ES-I3 (cell line): ENCODE measurements at regions not wholly inside any gene's neighbourhood (a gene's known extent, or its start where the extent isn't known, plus 50 kb on each side); places are given as distances from the start of the nearest gene placed in this dataset.
A peak's percentile ranks its signal among the peaks of the same experiment; 100 is the strongest.

Experiments
- H3K36me3 ChIP-seq: 2 replicates; pipeline ENCODE4 v1.6.1; 2013; ENCODE audit warnings: mild to moderate bottlenecking, low read length, control low read depth, moderate library complexity; ENCODE audit not compliant: insufficient read depth
- H3K4me1 ChIP-seq: 2 replicates; pipeline ENCODE4 v1.6.1; 2013; ENCODE audit warnings: mild to moderate bottlenecking, control low read depth, low read length; ENCODE audit not compliant: insufficient read depth
- H3K9ac ChIP-seq: 2 replicates; pipeline ENCODE4 v1.6.1; 2013; ENCODE audit warnings: low read depth, mild to moderate bottlenecking, low read length, moderate library complexity
- H3K9me3 ChIP-seq: 2 replicates; pipeline ENCODE4 v1.6.1; 2013; ENCODE audit warnings: mild to moderate bottlenecking, low read length, moderate library complexity; ENCODE audit not compliant: control insufficient read depth, insufficient read depth

- Histone ChIP-seq H3K4me1 (peaks cover 6% of the 10 kb centered on the region; the same call in 1 of the 2 replicates), H3K36me3 (no peaks in the 10 kb centered on the region), H3K9me3 (no peaks in the 10 kb centered on the region), H3K9ac (peak overlapping the region; percentile 61; the same call in 1 of the 2 replicates)
Observed at GRCh38 chr5:2038321-2039179, 155.8 kb upstream of the IRX4 start.

- peaks cover 6% of the 10 kb centered on the region; the same call in 1 of the 2 replicates for H3K4me1 ChIP-seq
- H3K9me3 ChIP-seq, result no peaks in the 10 kb centered on the region
- H3K36me3 ChIP-seq, result no peaks in the 10 kb centered on the region
- H3K9ac ChIP-seq, result no peak overlapping the region
Observed at GRCh38 chr5:2036885-2037284, 154.2 kb upstream of the IRX4 start.

DNA sequence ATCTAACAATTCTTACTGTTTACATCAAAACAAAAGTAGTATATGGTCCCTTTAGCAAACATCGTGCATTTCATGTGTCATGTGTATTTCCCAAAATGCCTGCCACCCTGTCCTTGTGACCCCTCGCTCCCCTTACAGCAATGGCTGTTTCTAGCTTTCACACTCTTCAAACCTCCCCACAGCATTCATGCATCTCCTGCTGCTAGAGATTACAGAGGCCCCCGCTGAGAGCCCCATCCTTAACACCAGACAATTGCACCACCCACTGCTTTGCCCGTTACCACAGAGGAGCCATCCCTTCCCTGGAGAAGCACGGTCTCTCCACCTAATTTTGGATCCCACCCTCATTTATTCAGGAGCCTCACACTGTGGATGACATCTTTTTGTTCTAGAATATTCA is 149.7 kb upstream of the IRX4 start:
- no peaks in the 10 kb centered on the region for H3K36me3 ChIP-seq
- no peaks in the 10 kb centered on the region for H3K9me3 ChIP-seq
- H3K9ac ChIP-seq, result no peak overlapping the region
- no peaks in the 10 kb centered on the region for H3K4me1 ChIP-seq

- Histone ChIP-seq H3K9ac (no peak overlapping the region), H3K4me1 (no peaks in the 10 kb centered on the region), H3K36me3 (no peaks in the 10 kb centered on the region), H3K9me3 (no peaks in the 10 kb centered on the region)
Observed at GRCh38 chr5:2031581-2031980, 148.9 kb upstream of the IRX4 start.

GRCh38 chr5:2030131-2030530 is 147.4 kb upstream of the IRX4 start:
- Histone ChIP-seq H3K36me3 (no peaks in the 10 kb centered on the region), H3K4me1 (no peaks in the 10 kb centered on the region), H3K9me3 (no peaks in the 10 kb centered on the region), H3K9ac (no peak overlapping the region)

GRCh38 chr5:2029206-2029605 is 146.5 kb upstream of the IRX4 start:
- Histone ChIP-seq H3K36me3 (no peaks in the 10 kb centered on the region), H3K9ac (no peak overlapping the region), H3K4me1 (no peaks in the 10 kb centered on the region), H3K9me3 (no peaks in the 10 kb centered on the region)

DNA sequence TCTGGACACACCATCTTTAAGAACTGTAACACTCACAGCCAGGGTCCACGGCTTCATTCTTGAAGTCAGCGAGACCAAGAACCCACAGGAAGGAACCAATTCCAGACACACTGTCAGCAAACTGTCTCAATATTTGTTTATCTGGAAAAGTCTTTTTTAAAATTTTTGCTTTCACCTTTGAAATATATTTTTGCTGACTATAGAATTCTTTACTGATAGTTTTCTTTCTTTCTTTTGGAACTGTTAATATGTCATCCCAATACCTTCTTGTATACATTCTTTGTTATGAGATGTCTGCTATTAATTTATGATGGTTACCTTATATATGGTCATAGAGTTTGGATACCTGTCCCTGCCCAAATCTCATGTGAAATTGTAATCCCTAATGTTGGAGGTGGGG is 145.1 kb upstream of the IRX4 start:
- H3K36me3 ChIP-seq, result no peaks in the 10 kb centered on the region
- no peaks in the 10 kb centered on the region for H3K4me1 ChIP-seq

GRCh38 chr5:2024986-2025721 is 142.4 kb upstream of the IRX4 start:
- Histone ChIP-seq H3K9ac (no peak overlapping the region), H3K4me1 (no peaks in the 10 kb centered on the region), H3K36me3 (no peaks in the 10 kb centered on the region), H3K9me3 (no peaks in the 10 kb centered on the region)

More for the DNA sequence above, 145.1 kb upstream of the IRX4 start:
- H3K9ac ChIP-seq, result no peak overlapping the region
- H3K9me3 ChIP-seq, result no peaks in the 10 kb centered on the region

DNA sequence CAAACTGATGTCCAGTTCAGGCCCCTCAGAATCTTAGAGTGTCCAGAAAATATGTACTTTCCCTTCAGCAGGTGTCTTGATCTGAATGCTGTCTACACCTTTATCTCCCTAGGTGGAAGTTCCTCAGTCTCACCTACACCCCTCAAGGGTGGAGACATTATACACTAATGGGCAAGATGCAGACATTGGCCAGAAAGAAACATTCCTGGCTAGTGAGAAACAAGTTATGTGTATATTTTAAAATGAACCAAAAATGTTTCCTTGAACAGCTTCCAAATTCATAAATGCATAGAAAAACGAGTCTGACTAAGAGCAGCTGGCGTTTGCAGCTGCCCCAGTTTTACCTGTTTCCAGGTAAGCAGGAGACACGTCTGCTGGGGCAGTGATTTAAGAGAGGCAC is 140.5 kb upstream of the IRX4 start:
- Histone ChIP-seq H3K36me3 (no peaks in the 10 kb centered on the region), H3K4me1 (no peaks in the 10 kb centered on the region), H3K9ac (no peak overlapping the region), H3K9me3 (no peaks in the 10 kb centered on the region)

DNA sequence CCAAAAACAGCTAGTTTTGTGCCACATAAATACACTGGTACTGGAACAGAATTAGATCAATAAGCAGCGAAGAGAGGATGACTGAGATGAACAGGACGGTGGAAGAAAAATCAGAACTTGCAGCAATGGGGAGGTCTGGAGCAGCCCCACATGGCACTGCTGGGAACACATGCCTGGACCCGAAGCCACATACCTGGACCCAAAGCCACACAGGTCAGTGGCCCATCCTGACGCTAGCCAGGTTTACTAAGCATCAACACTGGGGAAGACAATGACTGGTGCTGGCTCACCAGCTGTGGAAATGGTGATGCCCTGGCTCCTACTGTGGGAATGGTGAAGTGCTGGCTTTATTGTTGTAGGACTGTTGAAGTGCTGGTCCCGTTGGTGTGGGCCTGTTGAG is 139.7 kb upstream of the IRX4 start:
- Histone ChIP-seq H3K9ac (no peak overlapping the region), H3K4me1 (no peaks in the 10 kb centered on the region), H3K9me3 (no peaks in the 10 kb centered on the region), H3K36me3 (no peaks in the 10 kb centered on the region)

GRCh38 chr5:2021484-2022176 is 138.9 kb upstream of the IRX4 start:
- no peaks in the 10 kb centered on the region for H3K9me3 ChIP-seq
- H3K9ac ChIP-seq, result no peak overlapping the region
- no peaks in the 10 kb centered on the region for H3K4me1 ChIP-seq
- H3K36me3 ChIP-seq, result no peaks in the 10 kb centered on the region

- no peaks in the 10 kb centered on the region for H3K4me1 ChIP-seq
- H3K9me3 ChIP-seq, result no peaks in the 10 kb centered on the region
- H3K9ac ChIP-seq, result no peak overlapping the region
- no peaks in the 10 kb centered on the region for H3K36me3 ChIP-seq
Observed at GRCh38 chr5:2020730-2021129, 138.0 kb upstream of the IRX4 start.

DNA sequence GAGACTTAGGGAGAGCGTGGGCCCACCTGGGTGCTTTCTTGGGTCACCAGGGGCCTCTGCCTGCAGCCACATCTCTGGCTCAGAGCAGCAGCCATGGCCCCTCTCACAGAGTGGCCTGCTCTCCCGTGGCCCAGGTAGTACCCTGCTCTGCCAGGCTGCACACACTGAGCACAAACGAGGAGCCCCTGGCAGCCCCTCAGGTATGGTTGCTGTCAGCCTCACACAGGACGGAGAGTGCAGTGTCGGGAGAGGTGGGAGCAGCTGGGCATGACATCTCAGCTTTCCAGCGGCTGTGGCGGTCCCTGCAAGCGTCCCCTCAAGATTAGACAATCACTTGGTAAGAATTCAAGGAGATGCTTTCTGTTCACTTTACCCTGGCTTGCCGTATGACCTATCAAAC is 137.0 kb upstream of the IRX4 start:
- no peaks in the 10 kb centered on the region for H3K9me3 ChIP-seq
- H3K9ac ChIP-seq, result no peak overlapping the region
- no peaks in the 10 kb centered on the region for H3K4me1 ChIP-seq
- H3K36me3 ChIP-seq, result no peaks in the 10 kb centered on the region

DNA sequence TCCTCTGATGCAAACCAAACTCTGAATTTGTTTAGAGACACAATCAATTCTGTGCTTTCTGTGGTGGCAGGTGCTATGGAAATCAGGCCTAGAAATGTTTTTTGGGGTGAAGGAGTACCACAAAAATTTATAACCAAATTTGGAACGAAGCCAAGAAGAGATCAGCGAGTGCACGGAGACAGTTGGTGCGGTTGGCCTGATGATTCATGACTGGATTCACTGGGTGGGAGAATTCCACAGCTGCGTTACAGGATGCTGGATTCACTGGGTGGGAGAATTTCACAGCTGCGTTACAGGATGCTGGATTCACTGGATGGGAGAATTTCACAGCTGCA is 135.6 kb upstream of the IRX4 start:
- H3K36me3 ChIP-seq, result no peaks in the 10 kb centered on the region
- H3K4me1 ChIP-seq, result no peaks in the 10 kb centered on the region
- no peak overlapping the region for H3K9ac ChIP-seq
- no peaks in the 10 kb centered on the region for H3K9me3 ChIP-seq
